Cardiac fibroblast (primary cell): ENCODE measurements at regions not wholly inside any gene's neighbourhood (a gene's known extent, or its start where the extent isn't known, plus 50 kb on each side); places are given as distances from the start of the nearest gene placed in this dataset.
"Not testable (repeated sequence)": the region's sequence is repeated elsewhere in the genome, so short reads cannot be mapped to it uniquely, and the experiment has no call there.

ENCODE experiments used
- DNase-seq, 2 donors: peaks; one replicate each; pipeline versions ENCODE4 v3.0.0 to v3.0.0-alpha.2; 2010; ENCODE audit warnings: low read depth in 2 of 2
- H3K4me3 ChIP-seq, 2 donors: replicated peaks in 1 of 2; 1 replicate in 1 of 2; 2 replicates in 1 of 2; pipeline ENCODE4 v1.5.1; 2011; ENCODE audit warnings: low read depth in 2 of 2, low read length in 2 of 2, mild to moderate bottlenecking in 2 of 2, moderate library complexity in 1 of 2
- CTCF ChIP-seq: IDR thresholded peaks from one replicate; pipeline ENCODE4 v1.5.1; 2011; ENCODE audit warnings: low read depth, mild to moderate bottlenecking, low read length, inconsistent platforms

- no peak overlapping the region for H3K4me3 ChIP-seq
Measured at GRCh38 chr1:201640624-201641023, 101.7 kb downstream of the NAV1 start.

GRCh38 chr1:201641524-201642253 is 102.8 kb downstream of the NAV1 start:
- no peak overlapping the region for H3K4me3 ChIP-seq
- no peak for TF ChIP-seq CTCF

More at GRCh38 chr1:201640624-201641023, 101.7 kb downstream of the NAV1 start:
- no peak for TF ChIP-seq CTCF
- DNase-seq, result peak; percentile 75 to 78

GRCh38 chr1:201643835-201644104 is 104.8 kb downstream of the NAV1 start:
- no peak overlapping the region for H3K4me3 ChIP-seq
- TF ChIP-seq CTCF, result no peak
- DNase-seq, result no peak

More at GRCh38 chr1:201641524-201642253, 102.8 kb downstream of the NAV1 start:
- no peak for DNase-seq

- DNase-seq, result no peak
- TF ChIP-seq CTCF, result no peak
- no peak overlapping the region for H3K4me3 ChIP-seq
Measured at GRCh38 chr1:201644197-201644596, 105.3 kb downstream of the NAV1 start.

GRCh38 chr1:201645000-201645399 is 106.1 kb downstream of the NAV1 start:
- DNase-seq, H3K4me3 ChIP-seq: not testable (repeated sequence)

- H3K4me3 ChIP-seq, result no peak overlapping the region
- TF ChIP-seq CTCF, result no peak
- no peak for DNase-seq
Measured at GRCh38 chr1:201645956-201646355, 107.0 kb downstream of the NAV1 start.

GRCh38 chr1:201646411-201647022 is 107.6 kb downstream of the NAV1 start:
- no peak for DNase-seq
- TF ChIP-seq CTCF, result no peak
- no peak overlapping the region for H3K4me3 ChIP-seq
